Body of pancreas (tissue), 4 donors: ENCODE measurements at regions not wholly inside any gene's neighbourhood (a gene's known extent, or its start where the extent isn't known, plus 50 kb on each side); places are given as distances from the start of the nearest gene placed in this dataset.

Experiments
- ATAC-seq: fragments of 150-250 bp; one replicate; pipeline ENCODE4 v1.9.1; 2016
- DNase-seq, 4 donors: peaks; one replicate each; pipeline ENCODE4 v3.0.0-alpha.2; 2019
- H3K27ac ChIP-seq, 4 donors: fragments of 200-600 bp; sonication (generic); 1 replicate in 3 of 4; 2 replicates in 1 of 4; pipeline versions ENCODE4 v1.5.1 to v1.6.1; 2016 to 2019; ENCODE audit warnings: mild to moderate bottlenecking in 1 of 4, mixed read lengths in 1 of 4, moderate library complexity in 1 of 4
- H3K27me3 ChIP-seq, 2 donors: fragments of 200-600 bp; sonication (generic); one replicate each; pipeline ENCODE4 v1.6.0; 2016; ENCODE audit warnings: mild to moderate bottlenecking in 1 of 2
- H3K36me3 ChIP-seq, 2 donors: fragments of 200-600 bp; sonication (generic); replicated peaks in 1 of 2; 2 replicates each; pipeline ENCODE4 v1.5.1; 2016; ENCODE audit warnings: low read depth in 2 of 2; ENCODE audit not compliant: insufficient read depth in 1 of 2
- H3K4me1 ChIP-seq: fragments of 200-600 bp; sonication (generic); one replicate; pipeline ENCODE4 v1.6.0; 2016
- H3K4me3 ChIP-seq, 2 donors: fragments of 200-600 bp; sonication (generic); 1 replicate in 1 of 2; 2 replicates in 1 of 2; pipeline ENCODE4 v1.5.1; 2016 to 2019
- H3K9me3 ChIP-seq, 3 donors: fragments of 200-600 bp; sonication (generic); 1 replicate in 2 of 3; 2 replicates in 1 of 3; pipeline ENCODE4 v1.5.1; 2016
- POLR2A ChIP-seq, 3 donors: fragments of 450-650 bp; IDR thresholded peaks; one replicate each; pipeline ENCODE4 v1.6.1; 2016; ENCODE audit warnings: antibody characterized with exemption in 3 of 3, mild to moderate bottlenecking in 2 of 3
- WGBS, 2 donors: methylation state at CpG; one replicate each; pipeline ENCODE4 v1.1.5; 2017; 5-methylcytosine and 5-hydroxymethylcytosine counted together
- intact Hi-C: fragments of 100-400 bp; cut with DNase I; formaldehyde crosslinking; loops from one replicate; pipeline ENCODE4 v1.15.1; 2023
- TF ChIP-seq, protein P1 (sequence below), 7 experiments: fragments of 450-650 bp in 4 of 7; fragments of 200-600 bp in 3 of 7; sonication (generic) in 3 of 7; IDR thresholded peaks; one replicate each; pipeline ENCODE4 v1.5.1; 2016 to 2019; ENCODE audit warnings: antibody characterized with exemption in 7 of 7

DNA sequence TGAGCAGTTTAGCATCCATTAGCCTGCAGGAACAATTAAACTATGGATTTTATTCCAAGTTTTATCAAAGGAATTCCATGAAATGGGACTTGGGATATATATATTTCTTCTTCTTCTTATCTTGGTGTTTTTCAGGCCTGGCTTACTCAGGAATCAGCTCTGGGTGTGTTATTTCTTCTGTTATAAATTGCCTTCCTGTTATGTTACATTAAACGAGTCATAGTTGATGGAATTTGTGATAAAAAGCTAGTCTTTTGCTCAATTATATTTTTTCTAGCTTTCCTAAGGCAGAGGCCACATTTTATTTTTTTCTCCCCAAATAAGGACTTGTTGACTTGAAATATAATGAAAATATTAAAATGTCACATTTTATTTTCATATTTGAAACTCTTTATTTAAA lies 141.3 kb downstream of the EPC1 start:
- H3K36me3 ChIP-seq = no peaks in the 10 kb centered on the region
- H3K4me3 ChIP-seq = no peak overlapping the region
- no peak for ATAC-seq
- no peaks in the 10 kb centered on the region for H3K4me1 ChIP-seq
- no peak overlapping the region for H3K27ac ChIP-seq
- TF ChIP-seq, protein P1, sequence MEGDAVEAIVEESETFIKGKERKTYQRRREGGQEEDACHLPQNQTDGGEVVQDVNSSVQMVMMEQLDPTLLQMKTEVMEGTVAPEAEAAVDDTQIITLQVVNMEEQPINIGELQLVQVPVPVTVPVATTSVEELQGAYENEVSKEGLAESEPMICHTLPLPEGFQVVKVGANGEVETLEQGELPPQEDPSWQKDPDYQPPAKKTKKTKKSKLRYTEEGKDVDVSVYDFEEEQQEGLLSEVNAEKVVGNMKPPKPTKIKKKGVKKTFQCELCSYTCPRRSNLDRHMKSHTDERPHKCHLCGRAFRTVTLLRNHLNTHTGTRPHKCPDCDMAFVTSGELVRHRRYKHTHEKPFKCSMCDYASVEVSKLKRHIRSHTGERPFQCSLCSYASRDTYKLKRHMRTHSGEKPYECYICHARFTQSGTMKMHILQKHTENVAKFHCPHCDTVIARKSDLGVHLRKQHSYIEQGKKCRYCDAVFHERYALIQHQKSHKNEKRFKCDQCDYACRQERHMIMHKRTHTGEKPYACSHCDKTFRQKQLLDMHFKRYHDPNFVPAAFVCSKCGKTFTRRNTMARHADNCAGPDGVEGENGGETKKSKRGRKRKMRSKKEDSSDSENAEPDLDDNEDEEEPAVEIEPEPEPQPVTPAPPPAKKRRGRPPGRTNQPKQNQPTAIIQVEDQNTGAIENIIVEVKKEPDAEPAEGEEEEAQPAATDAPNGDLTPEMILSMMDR (IDR thresholded peaks at IDR 0.05) = no peak
- no peak for TF ChIP-seq POLR2A (IDR thresholded peaks at IDR 0.05)
- 6 to 21% methylated on average over 1 of the region's 1 CpG for WGBS, 2 donors
- no peak for DNase-seq
- intact Hi-C loops = no loop called here
- no peaks in the 10 kb centered on the region for H3K27me3 ChIP-seq
- no peaks in the 10 kb centered on the region for H3K9me3 ChIP-seq

DNA sequence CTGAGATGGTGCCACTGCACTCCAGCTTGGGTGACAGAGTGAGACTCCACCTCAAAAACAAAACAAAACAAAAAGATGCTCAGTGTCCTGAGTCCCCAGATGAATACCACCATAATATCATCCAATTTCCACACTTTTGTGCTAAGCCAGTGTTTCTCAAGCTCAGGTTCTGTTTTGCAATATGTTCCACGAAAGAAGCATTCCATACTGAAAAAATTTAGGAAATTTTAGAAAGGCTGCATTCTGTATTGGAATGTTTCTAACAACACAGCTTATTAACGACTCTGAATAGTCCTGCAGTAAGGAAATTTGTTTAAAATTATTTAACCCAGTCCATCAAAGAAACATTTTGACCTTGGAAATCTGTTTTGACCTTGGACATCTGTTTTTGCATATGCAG lies 142.4 kb downstream of the EPC1 start:
- ATAC-seq = no peak
- Histone ChIP-seq H3K4me1 (peaks cover 8% of the 10 kb centered on the region), H3K27ac (no peak overlapping the region), H3K9me3 (no peaks in the 10 kb centered on the region), H3K4me3 (no peak overlapping the region), H3K27me3 (no peaks in the 10 kb centered on the region), H3K36me3 (no peaks in the 10 kb centered on the region)
- TF ChIP-seq, protein P1 (IDR thresholded peaks at IDR 0.05) = no peak
- TF ChIP-seq POLR2A (IDR thresholded peaks at IDR 0.05) = no peak
- no peak for DNase-seq
- WGBS, 2 donors = 62 to 72% methylated on average over 2 of the region's 2 CpGs
- intact Hi-C loops = no loop called here

DNA sequence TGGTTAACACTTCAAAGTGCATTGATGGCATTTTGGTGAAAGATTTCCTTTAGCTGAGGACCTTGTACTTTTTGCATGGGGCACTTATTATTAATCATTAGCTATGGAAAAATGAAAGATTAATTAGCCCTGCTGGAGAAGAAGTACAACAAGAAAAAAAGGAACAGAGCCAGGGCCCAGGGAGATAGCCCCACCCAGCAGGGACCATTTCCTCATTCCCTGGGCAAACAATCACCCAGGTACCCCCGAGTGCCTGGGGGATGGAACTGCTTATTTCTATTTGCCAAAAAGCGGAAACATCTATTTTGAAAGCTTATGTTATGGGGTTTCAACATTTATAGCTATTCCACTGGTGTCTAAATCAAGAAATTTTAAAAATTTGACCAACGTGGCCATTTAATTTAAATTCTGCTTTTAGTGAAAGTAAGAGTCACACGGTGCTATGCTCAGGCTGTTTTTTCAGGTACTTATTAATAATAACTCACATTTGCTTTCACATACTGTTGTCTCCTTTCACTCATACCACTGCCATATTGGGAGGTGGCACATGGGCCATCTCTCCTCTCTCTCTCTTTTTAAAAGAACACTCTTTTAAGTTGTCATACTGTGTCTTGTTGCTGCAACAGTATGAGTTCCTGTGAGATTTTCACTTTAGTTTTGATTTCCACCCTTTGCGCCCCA lies 143.6 kb upstream of the KIF5B start:
- intact Hi-C loops = no loop called here
- Histone ChIP-seq H3K27me3 (no peaks in the 10 kb centered on the region), H3K4me1 (peaks cover 12% of the 10 kb centered on the region), H3K9me3 (no peaks in the 10 kb centered on the region), H3K27ac (peak overlapping the region in 3 of 4 donors; percentile 56 to 83 (median 68)), H3K36me3 (no peaks in the 10 kb centered on the region), H3K4me3 (no peak overlapping the region)
- ATAC-seq (peak; percentile 95), DNase-seq (peak; percentile 29 to 64 (median 54))
- no peak for TF ChIP-seq POLR2A (IDR thresholded peaks at IDR 0.05)
- TF ChIP-seq, protein P1 (IDR thresholded peaks at IDR 0.05) = peak in 1 of 7 experiments; percentile 16
- WGBS, 2 donors = 45 to 53% methylated on average over 5 of the region's 5 CpGs

DNA sequence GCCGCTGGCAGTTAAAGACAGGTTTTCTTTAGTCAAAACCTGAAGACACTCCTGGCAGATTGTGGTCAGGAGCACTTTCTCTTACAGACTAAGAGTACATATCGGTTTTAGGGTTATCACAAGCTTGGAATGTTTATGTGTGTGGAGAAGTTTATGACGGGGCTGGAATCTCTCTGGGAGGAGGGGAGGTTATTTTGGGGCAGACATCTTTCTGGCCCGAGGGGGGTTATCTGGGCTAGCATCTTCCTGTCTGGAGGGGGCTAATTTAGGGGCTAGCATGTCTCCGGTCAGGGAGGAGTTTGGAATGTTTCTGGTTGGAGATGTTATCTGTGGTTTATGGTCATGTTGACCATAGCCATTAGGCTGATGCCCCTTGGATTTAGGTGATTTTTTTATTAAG lies 141.2 kb upstream of the KIF5B start:
- intact Hi-C loops = no loop called here
- TF ChIP-seq, protein P1 (IDR thresholded peaks at IDR 0.05) = no peak
- H3K36me3 ChIP-seq = no peaks in the 10 kb centered on the region
- H3K4me1 ChIP-seq = peaks cover 12% of the 10 kb centered on the region
- H3K9me3 ChIP-seq = no peaks in the 10 kb centered on the region
- no peak overlapping the region for H3K4me3 ChIP-seq
- no peak for ATAC-seq
- no peak for DNase-seq
- H3K27ac ChIP-seq = no peak overlapping the region
- WGBS, 2 donors = 43 to 62% methylated on average over 5 of the region's 5 CpGs
- no peaks in the 10 kb centered on the region for H3K27me3 ChIP-seq

DNA sequence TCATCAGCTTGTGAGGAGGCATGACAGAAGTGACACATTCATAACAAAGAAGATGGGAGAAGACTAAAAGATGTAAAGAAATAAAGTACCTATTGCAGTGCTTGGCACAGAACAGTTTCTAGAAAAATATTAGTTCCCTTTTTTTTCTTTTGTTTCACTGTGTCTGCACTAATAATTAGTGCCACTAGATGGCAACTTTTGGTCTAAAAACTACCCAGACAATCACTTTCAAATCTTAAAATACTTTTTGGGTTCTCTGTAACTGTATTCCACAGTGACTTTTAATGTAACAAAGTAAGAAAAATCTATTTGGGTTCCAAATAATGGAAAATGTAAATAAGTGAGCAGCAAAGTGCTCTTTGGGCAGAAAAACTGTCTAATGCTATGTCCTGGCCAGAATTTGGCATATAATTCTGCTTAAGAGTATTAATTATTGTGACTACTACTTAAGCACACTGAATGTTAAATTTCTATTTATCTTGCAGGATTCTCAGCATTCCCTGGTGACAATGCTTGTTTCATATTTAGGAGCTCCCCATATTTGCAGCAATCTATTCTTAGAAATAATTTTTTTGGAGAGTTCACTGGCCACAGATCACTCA lies 134.8 kb upstream of the KIF5B start:
- Histone ChIP-seq H3K27me3 (no peaks in the 10 kb centered on the region), H3K9me3 (no peaks in the 10 kb centered on the region), H3K4me1 (peaks cover 20% of the 10 kb centered on the region), H3K36me3 (no peaks in the 10 kb centered on the region), H3K27ac (no peak overlapping the region), H3K4me3 (no peak overlapping the region)
- intact Hi-C loops = no loop called here
- TF ChIP-seq POLR2A (IDR thresholded peaks at IDR 0.05) = no peak
- TF ChIP-seq, protein P1 (IDR thresholded peaks at IDR 0.05) = peak in 6 of 7 experiments; percentile 57 to 76 (median 69)
- DNase-seq = no peak
- ATAC-seq = no peak
